SK-N-SH treated with all-trans-retinoic acid at 6 μM for 48 hours (cell line): ENCODE measurements at regions not wholly inside any gene's neighbourhood (a gene's known extent, or its start where the extent isn't known, plus 50 kb on each side); places are given as distances from the start of the nearest gene placed in this dataset.

Source experiments
- ATAC-seq: fragments of 200-7000 bp; cut with Tn5 transposase; 3 replicates; pipeline ENCODE4 v1.9.1; 2020; ENCODE audit warnings: mild to moderate bottlenecking, moderate library complexity
- ARNTL ChIP-seq: fragments of 450-650 bp; formaldehyde crosslinking; IDR thresholded peaks from 2 replicates; pipeline ENCODE4 v1.5.0; 2020; ENCODE audit warnings: low read depth, mild to moderate bottlenecking, moderate library complexity, borderline replicate concordance
- CSDC2 ChIP-seq: fragments of 250-450 bp; sonication (Bioruptor Pico); IDR thresholded peaks from 2 replicates; pipeline ENCODE4 v1.5.0; 2020; ENCODE audit warnings: mild to moderate bottlenecking, moderate library complexity
- ESRRG ChIP-seq: fragments of 250-450 bp; sonication (Bioruptor Pico); IDR thresholded peaks from 2 replicates; pipeline ENCODE4 v1.6.1; 2021; ENCODE audit warnings: mild to moderate bottlenecking
- GLIS3 ChIP-seq: fragments of 250-450 bp; sonication (Bioruptor Pico); IDR thresholded peaks from 2 replicates; pipeline ENCODE4 v1.5.0; 2020; ENCODE audit warnings: mild to moderate bottlenecking, moderate library complexity
- ISL1 ChIP-seq: fragments of 250-450 bp; sonication (Bioruptor Pico); IDR thresholded peaks from 2 replicates; pipeline ENCODE4 v2.1.2; 2022; ENCODE audit warnings: mild to moderate bottlenecking, moderate library complexity
- OSR1 ChIP-seq: fragments of 250-450 bp; sonication (Bioruptor Pico); IDR thresholded peaks from 2 replicates; pipeline ENCODE4 v1.8.0; 2022; ENCODE audit warnings: moderate library complexity, mild to moderate bottlenecking, inconsistent platforms
- PPARA ChIP-seq: fragments of 250-450 bp; sonication (Bioruptor Pico); IDR thresholded peaks from 2 replicates; pipeline ENCODE4 v1.5.0; 2020; ENCODE audit warnings: mild to moderate bottlenecking, borderline replicate concordance
- RARB ChIP-seq: fragments of 250-450 bp; sonication (Bioruptor Pico); IDR thresholded peaks from 2 replicates; pipeline ENCODE4 v1.8.0; 2021; ENCODE audit warnings: mild to moderate bottlenecking, moderate library complexity
- SNAI2 ChIP-seq: fragments of 250-450 bp; sonication (Bioruptor Pico); IDR thresholded peaks from 2 replicates; pipeline ENCODE4 v1.5.0; 2020; ENCODE audit warnings: mild to moderate bottlenecking, moderate library complexity
- TCF4 ChIP-seq: fragments of 250-450 bp; sonication (Bioruptor Pico); IDR thresholded peaks from 2 replicates; pipeline ENCODE4 v1.8.0; 2021; ENCODE audit warnings: mild to moderate bottlenecking, moderate library complexity, borderline replicate concordance
- TOX ChIP-seq: fragments of 250-450 bp; sonication (Bioruptor Pico); IDR thresholded peaks from 2 replicates; pipeline ENCODE4 v1.8.0; 2021; ENCODE audit warnings: mild to moderate bottlenecking, moderate library complexity, borderline replicate concordance
- TSHZ2 ChIP-seq: fragments of 250-450 bp; sonication (Bioruptor Pico); IDR thresholded peaks from 2 replicates; pipeline ENCODE4 v1.5.0; 2020; ENCODE audit warnings: mild to moderate bottlenecking, moderate library complexity
- ZC3H10 ChIP-seq: fragments of 250-450 bp; sonication (Bioruptor Pico); IDR thresholded peaks from 2 replicates; pipeline ENCODE4 v1.5.1; 2021; ENCODE audit warnings: mild to moderate bottlenecking, moderate library complexity
- ZFP3 ChIP-seq: fragments of 250-450 bp; sonication (Bioruptor Pico); IDR thresholded peaks from 2 replicates; pipeline ENCODE4 v1.5.0; 2020; ENCODE audit warnings: mild to moderate bottlenecking, moderate library complexity
- ZFP30 ChIP-seq: fragments of 450-650 bp; formaldehyde crosslinking; IDR thresholded peaks from 2 replicates; pipeline ENCODE4 v1.5.0; 2022; ENCODE audit warnings: mild to moderate bottlenecking, moderate library complexity
- ZNF565 ChIP-seq: fragments of 450-650 bp; formaldehyde crosslinking; conservative IDR thresholded peaks from 2 replicates; pipeline ENCODE4 v1.5.0; 2020; ENCODE audit warnings: low read depth, mild to moderate bottlenecking, moderate library complexity
- ZNF70 ChIP-seq: fragments of 450-650 bp; formaldehyde crosslinking; IDR thresholded peaks from 2 replicates; pipeline ENCODE4 v1.5.0; 2020; ENCODE audit warnings: mild to moderate bottlenecking, moderate library complexity
- ZNF8 ChIP-seq: fragments of 450-650 bp; formaldehyde crosslinking; IDR thresholded peaks from 2 replicates; pipeline ENCODE4 v1.5.0; 2020; ENCODE audit warnings: mild to moderate bottlenecking, moderate library complexity
- TF ChIP-seq, protein P1 (sequence below): fragments of 250-450 bp; sonication (Bioruptor Pico); IDR thresholded peaks from 2 replicates; pipeline ENCODE4 v1.5.1; 2020; ENCODE audit warnings: low read depth, mild to moderate bottlenecking, moderate library complexity
- TF ChIP-seq, protein P2 (sequence below): fragments of 250-450 bp; sonication (Bioruptor Pico); IDR thresholded peaks from 2 replicates; pipeline ENCODE4 v1.5.1; 2021; ENCODE audit warnings: mild to moderate bottlenecking, moderate library complexity
- TF ChIP-seq, protein P3 (sequence below): fragments of 250-450 bp; sonication (Bioruptor Pico); IDR thresholded peaks from 2 replicates; pipeline ENCODE4 v1.8.0; 2020; ENCODE audit warnings: mild to moderate bottlenecking, moderate library complexity, borderline replicate concordance

DNA sequence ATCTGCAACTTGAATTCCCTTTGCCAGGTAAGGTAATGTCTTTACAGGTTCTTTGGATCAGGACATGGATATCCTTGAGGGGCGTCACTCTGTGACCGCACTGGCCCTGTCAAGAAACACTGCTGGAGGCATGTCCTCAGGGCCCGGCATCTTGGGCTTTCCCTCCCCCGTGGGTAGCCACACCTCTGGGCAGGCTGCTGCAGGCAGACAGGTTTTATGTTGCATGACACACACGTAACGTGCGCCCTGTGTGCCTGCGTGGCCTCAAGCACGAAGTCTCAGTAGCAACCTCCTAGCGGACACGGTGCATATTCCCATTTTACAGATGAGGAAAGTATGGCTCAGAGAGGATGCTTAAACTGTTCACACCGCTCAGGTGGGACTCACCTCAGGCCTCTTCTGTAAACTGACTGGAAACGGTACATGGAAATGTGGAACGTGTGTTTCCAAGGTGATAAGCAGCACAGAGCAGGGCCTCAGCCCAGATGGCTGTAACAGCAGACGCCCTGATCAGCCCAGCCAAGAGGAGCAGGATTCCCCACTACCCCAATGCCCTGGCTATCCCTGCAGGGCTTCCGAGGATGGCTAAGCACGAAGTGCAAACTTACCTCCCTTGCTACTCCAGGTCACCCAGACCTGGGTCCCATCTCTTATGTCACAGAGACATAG is 553.6 kb downstream of the TCERG1L start (continued):
- TF ChIP-seq ZFP3 (no peak), SNAI2 (CRISPR knock-in tag) (no peak), OSR1 (no peak), ZNF70 (CRISPR knock-in tag) (no peak), TOX (CRISPR knock-in tag) (no peak), ZNF565 (CRISPR knock-in tag) (no peak)
- TF ChIP-seq, all 23 proteins: peak for 0

GRCh38 chr10:130758529-130758928 is 553.0 kb downstream of the TCERG1L start:
- TF ChIP-seq ZNF8 (no peak), PPARA (CRISPR knock-in tag) (no peak), ARNTL (CRISPR knock-in tag) (no peak), GLIS3 (CRISPR knock-in tag) (no peak), OSR1 (no peak), ZNF70 (CRISPR knock-in tag) (no peak), ZFP30 (CRISPR knock-in tag) (no peak), TOX (CRISPR knock-in tag) (no peak), ZC3H10 (no peak), CSDC2 (CRISPR knock-in tag) (no peak), SNAI2 (CRISPR knock-in tag) (no peak), ISL1 (no peak), TCF4 (no peak), ESRRG (no peak), RARB (no peak)
- TF ChIP-seq, protein P1, sequence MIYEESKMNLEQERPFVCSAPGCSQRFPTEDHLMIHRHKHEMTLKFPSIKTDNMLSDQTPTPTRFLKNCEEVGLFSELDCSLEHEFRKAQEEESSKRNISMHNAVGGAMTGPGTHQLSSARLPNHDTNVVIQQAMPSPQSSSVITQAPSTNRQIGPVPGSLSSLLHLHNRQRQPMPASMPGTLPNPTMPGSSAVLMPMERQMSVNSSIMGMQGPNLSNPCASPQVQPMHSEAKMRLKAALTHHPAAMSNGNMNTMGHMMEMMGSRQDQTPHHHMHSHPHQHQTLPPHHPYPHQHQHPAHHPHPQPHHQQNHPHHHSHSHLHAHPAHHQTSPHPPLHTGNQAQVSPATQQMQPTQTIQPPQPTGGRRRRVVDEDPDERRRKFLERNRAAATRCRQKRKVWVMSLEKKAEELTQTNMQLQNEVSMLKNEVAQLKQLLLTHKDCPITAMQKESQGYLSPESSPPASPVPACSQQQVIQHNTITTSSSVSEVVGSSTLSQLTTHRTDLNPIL (CRISPR knock-in tag) = no peak
- TF ChIP-seq, protein P2, sequence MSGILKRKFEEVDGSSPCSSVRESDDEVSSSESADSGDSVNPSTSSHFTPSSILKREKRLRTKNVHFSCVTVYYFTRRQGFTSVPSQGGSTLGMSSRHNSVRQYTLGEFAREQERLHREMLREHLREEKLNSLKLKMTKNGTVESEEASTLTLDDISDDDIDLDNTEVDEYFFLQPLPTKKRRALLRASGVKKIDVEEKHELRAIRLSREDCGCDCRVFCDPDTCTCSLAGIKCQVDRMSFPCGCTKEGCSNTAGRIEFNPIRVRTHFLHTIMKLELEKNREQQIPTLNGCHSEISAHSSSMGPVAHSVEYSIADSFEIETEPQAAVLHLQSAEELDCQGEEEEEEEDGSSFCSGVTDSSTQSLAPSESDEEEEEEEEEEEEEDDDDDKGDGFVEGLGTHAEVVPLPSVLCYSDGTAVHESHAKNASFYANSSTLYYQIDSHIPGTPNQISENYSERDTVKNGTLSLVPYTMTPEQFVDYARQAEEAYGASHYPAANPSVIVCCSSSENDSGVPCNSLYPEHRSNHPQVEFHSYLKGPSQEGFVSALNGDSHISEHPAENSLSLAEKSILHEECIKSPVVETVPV = no peak
- TF ChIP-seq, protein P3, sequence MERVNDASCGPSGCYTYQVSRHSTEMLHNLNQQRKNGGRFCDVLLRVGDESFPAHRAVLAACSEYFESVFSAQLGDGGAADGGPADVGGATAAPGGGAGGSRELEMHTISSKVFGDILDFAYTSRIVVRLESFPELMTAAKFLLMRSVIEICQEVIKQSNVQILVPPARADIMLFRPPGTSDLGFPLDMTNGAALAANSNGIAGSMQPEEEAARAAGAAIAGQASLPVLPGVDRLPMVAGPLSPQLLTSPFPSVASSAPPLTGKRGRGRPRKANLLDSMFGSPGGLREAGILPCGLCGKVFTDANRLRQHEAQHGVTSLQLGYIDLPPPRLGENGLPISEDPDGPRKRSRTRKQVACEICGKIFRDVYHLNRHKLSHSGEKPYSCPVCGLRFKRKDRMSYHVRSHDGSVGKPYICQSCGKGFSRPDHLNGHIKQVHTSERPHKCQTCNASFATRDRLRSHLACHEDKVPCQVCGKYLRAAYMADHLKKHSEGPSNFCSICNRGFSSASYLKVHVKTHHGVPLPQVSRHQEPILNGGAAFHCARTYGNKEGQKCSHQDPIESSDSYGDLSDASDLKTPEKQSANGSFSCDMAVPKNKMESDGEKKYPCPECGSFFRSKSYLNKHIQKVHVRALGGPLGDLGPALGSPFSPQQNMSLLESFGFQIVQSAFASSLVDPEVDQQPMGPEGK (CRISPR knock-in tag) = no peak
- no peak for ATAC-seq

GRCh38 chr10:130761032-130761575 is 550.4 kb downstream of the TCERG1L start:
- ATAC-seq = no peak
- TF ChIP-seq CSDC2 (CRISPR knock-in tag) (no peak), RARB (no peak), ARNTL (CRISPR knock-in tag) (no peak), ZNF565 (CRISPR knock-in tag) (no peak), TSHZ2 (no peak), ZFP3 (no peak), SNAI2 (CRISPR knock-in tag) (no peak), ZNF70 (CRISPR knock-in tag) (no peak), PPARA (CRISPR knock-in tag) (no peak), TCF4 (no peak), TOX (CRISPR knock-in tag) (no peak), GLIS3 (CRISPR knock-in tag) (no peak), ISL1 (no peak), ZNF8 (no peak)
- TF ChIP-seq, protein P3 (CRISPR knock-in tag) = no peak
- TF ChIP-seq, protein P2 = no peak
